PC-3 (cell line): ENCODE measurements at regions not wholly inside any gene's neighbourhood (a gene's known extent, or its start where the extent isn't known, plus 50 kb on each side); places are given as distances from the start of the nearest gene placed in this dataset.

ENCODE experiments used
- ATAC-seq: fragments of 200-7000 bp; cut with Tn5 transposase; 2 replicates; pipeline ENCODE4 v1.9.1; 2020; ENCODE audit warnings: mild to moderate bottlenecking, moderate library complexity
- BruUV-seq: library from RNA; stranded (reverse); fragments of 400-500 nt; replicated peaks from 2 replicates; lab custom pipeline; 2021; lab: Mats Ljungman, UMichigan
- CTCF ChIA-PET: fragments of 300-600 bp; sonication (Branson Sonifier 250); formaldehyde crosslinking; loops from one replicate; lab custom pipeline; 2022; ENCODE audit warnings: antibody characterized with exemption; lab: Charles Lee
- POLR2A ChIA-PET: fragments of 300-600 bp; sonication (Branson Sonifier 250); formaldehyde crosslinking; loops from one replicate; lab custom pipeline; 2022; ENCODE audit warnings: antibody characterized with exemption; ENCODE audit not compliant: unreplicated experiment; lab: Charles Lee
- DNase-seq: peaks from one replicate; pipeline ENCODE4 v3.0.0-alpha.2; 2015
- H2AFZ ChIP-seq: fragments of 300-600 bp; sonication (generic); 2 replicates; pipeline ENCODE4 v1.6.0; 2016; ENCODE audit warnings: antibody characterized with exemption, low read length
- H3F3A ChIP-seq: fragments of 300-600 bp; sonication (generic); one replicate; pipeline ENCODE4 v1.6.0; 2017; ENCODE audit warnings: antibody characterized with exemption, low read length, control low read depth, mild to moderate bottlenecking; ENCODE audit not compliant: unreplicated experiment
- H3K27ac ChIP-seq: fragments of 300-600 bp; sonication (generic); 2 replicates; pipeline ENCODE4 v1.5.1; 2016; ENCODE audit warnings: mild to moderate bottlenecking, low read length
- H3K27me3 ChIP-seq: fragments of 300-600 bp; sonication (generic); 2 replicates; pipeline ENCODE4 v1.6.1; 2016; ENCODE audit warnings: low read length, mixed read lengths
- H3K36me3 ChIP-seq: fragments of 300-600 bp; sonication (generic); 2 replicates; pipeline ENCODE4 v1.6.1; 2016; ENCODE audit warnings: low read depth, mixed run types, low read length, mixed read lengths
- H3K4me1 ChIP-seq: fragments of 300-600 bp; sonication (generic); 2 replicates; pipeline ENCODE4 v1.5.1; 2016; ENCODE audit warnings: low read length; ENCODE audit not compliant: insufficient read depth
- H3K4me2 ChIP-seq: fragments of 300-600 bp; sonication (generic); 2 replicates; pipeline ENCODE4 v1.6.0; 2016; ENCODE audit warnings: low read length
- H3K4me3 ChIP-seq: fragments of 300-600 bp; sonication (generic); 2 replicates; pipeline ENCODE4 v1.5.1; 2016; ENCODE audit warnings: mild to moderate bottlenecking, low read length, mixed read lengths
- H3K79me2 ChIP-seq: fragments of 300-600 bp; sonication (generic); 2 replicates; pipeline ENCODE4 v1.6.1; 2017; ENCODE audit warnings: low read length, mixed read lengths
- H3K9ac ChIP-seq: fragments of 300-600 bp; sonication (generic); 2 replicates; pipeline ENCODE4 v1.6.0; 2016; ENCODE audit warnings: mild to moderate bottlenecking, low read length
- H3K9me2 ChIP-seq: fragments of 300-600 bp; sonication (generic); replicated peaks from 2 replicates; pipeline ENCODE4 v1.6.1; 2016; ENCODE audit warnings: mixed run types, low read length, mixed read lengths
- H3K9me3 ChIP-seq: fragments of 300-600 bp; sonication (generic); 2 replicates; pipeline ENCODE4 v1.6.1; 2016; ENCODE audit warnings: low read length, mixed read lengths
- H4K20me1 ChIP-seq: fragments of 300-600 bp; sonication (generic); 2 replicates; pipeline ENCODE4 v1.6.1; 2016; ENCODE audit warnings: low read length, mixed read lengths
- EZH2 ChIP-seq: fragments of 300-600 bp; sonication (generic); IDR thresholded peaks from one replicate; pipeline ENCODE4 v1.6.1; 2017; ENCODE audit warnings: antibody characterized with exemption, mild to moderate bottlenecking, low read length; ENCODE audit not compliant: unreplicated experiment
- EZH2phosphoT487 ChIP-seq: fragments of 300-600 bp; sonication (generic); IDR thresholded peaks from 2 replicates; pipeline ENCODE4 v1.6.1; 2018; ENCODE audit warnings: mild to moderate bottlenecking, antibody characterized with exemption, low read length, borderline replicate concordance
- intact Hi-C: fragments of 100-400 bp; cut with micrococcal nuclease; formaldehyde crosslinking; loops from 2 replicates; pipeline ENCODE4 v1.9.0; 2023
- TF ChIP-seq, protein P1 (sequence below): fragments of 300-600 bp; sonication (generic); conservative IDR thresholded peaks from 2 replicates; pipeline ENCODE4 v1.5.1; 2017; ENCODE audit warnings: antibody characterized with exemption, low read depth, mild to moderate bottlenecking, low read length

DNA sequence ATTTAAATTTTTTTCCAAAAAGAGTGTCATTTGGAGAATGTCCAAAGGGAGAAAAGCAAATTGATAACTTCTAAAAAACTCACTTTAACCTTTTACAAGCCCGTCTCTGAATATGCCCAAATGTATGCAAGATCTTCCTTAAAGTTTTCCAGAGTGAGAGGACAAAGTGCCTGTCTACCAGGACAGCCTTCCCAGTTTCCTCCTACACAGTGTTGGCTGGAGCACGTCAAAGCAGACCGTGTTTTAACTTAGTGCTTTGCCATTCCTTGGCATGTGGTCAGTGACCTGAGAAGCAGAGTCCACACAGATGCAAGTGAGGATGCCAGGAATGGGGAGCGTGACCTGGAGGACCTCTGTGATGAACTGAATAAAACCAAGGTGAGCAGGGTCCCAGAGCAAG is 245.7 kb downstream of the FAM43A start:
- BruUV-seq: no TSS peak
- intact Hi-C loops: no loop called here
- Histone ChIP-seq H3K27me3 (no peaks in the 10 kb centered on the region), H3K27ac (no peak overlapping the region), H3K4me2 (no peak overlapping the region), H3K36me3 (no peaks in the 10 kb centered on the region), H4K20me1 (no peaks in the 10 kb centered on the region), H3K9me2 (no peaks in the 10 kb centered on the region), H3K4me1 (peaks cover 29% of the 10 kb centered on the region), H3K9me3 (no peaks in the 10 kb centered on the region), H3F3A (no peaks in the 10 kb centered on the region), H2AFZ (no peak overlapping the region; the same call in 1 of the 2 replicates), H3K4me3 (no peak overlapping the region), H3K9ac (no peak overlapping the region), H3K79me2 (no peaks in the 10 kb centered on the region)
- POLR2A ChIA-PET: interaction anchor here (0.6 kb wide), 1 partner anchor 60 kb away, joined by 3 read pairs; no protein-coding TSS in a partner anchor
- DNase-seq (no peak), ATAC-seq (no peak)
- TF ChIP-seq, protein P1, sequence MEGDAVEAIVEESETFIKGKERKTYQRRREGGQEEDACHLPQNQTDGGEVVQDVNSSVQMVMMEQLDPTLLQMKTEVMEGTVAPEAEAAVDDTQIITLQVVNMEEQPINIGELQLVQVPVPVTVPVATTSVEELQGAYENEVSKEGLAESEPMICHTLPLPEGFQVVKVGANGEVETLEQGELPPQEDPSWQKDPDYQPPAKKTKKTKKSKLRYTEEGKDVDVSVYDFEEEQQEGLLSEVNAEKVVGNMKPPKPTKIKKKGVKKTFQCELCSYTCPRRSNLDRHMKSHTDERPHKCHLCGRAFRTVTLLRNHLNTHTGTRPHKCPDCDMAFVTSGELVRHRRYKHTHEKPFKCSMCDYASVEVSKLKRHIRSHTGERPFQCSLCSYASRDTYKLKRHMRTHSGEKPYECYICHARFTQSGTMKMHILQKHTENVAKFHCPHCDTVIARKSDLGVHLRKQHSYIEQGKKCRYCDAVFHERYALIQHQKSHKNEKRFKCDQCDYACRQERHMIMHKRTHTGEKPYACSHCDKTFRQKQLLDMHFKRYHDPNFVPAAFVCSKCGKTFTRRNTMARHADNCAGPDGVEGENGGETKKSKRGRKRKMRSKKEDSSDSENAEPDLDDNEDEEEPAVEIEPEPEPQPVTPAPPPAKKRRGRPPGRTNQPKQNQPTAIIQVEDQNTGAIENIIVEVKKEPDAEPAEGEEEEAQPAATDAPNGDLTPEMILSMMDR: no peak
- TF ChIP-seq EZH2phosphoT487: no peak
- TF ChIP-seq EZH2: no peak
- CTCF ChIA-PET: interaction anchor here (0.6 kb wide), 1 partner anchor 395 kb away, joined by 6 read pairs; no protein-coding TSS in a partner anchor

DNA sequence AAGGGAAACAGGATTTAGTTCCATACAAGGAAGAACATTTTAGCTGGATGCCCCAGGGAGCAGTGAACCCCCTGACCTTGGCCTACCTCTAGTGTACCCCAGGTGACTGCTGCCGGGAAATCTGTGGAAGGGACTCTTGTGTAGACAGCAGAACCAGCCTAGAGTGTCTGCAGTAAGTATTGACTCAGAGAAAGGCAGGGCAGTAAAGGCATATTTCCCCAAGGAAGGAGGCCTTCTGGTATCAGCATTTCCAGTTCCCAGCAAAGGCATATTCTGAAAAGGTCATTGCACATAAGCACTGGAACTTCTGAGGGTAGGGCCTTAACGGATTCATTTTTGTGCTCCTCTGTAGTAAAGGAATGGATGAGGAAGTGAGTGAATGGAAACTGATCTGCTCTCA is 246.2 kb downstream of the FAM43A start:
- ChIA-PET CTCF (no interaction called here), POLR2A (no interaction called here)
- no peak overlapping the region for H3K27ac ChIP-seq

DNA sequence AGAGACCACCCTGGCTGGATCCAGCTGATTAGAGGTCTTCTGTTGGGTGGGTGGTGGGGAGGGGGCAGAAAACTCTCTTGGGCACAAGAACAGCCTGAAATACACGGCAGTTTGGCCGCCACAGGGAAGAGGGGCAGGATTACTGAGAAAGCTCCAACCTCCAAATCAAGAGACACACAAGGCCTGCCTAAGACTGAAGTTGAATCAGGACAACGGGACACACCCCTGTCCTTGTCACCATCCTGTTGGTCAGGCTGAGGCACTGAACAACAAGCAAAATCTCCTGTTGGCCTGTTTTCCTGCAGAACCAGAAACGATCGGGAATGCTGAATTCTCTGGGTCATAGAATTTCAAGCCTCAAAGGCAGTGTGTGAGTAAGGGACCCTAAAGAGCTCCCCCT is 247.8 kb downstream of the FAM43A start:
- intact Hi-C loops: no loop called here
- peaks cover 23% of the 10 kb centered on the region for H3K4me1 ChIP-seq
- no peaks in the 10 kb centered on the region for H3K79me2 ChIP-seq
- no peak overlapping the region for H2AFZ ChIP-seq
- H3K36me3 ChIP-seq: no peaks in the 10 kb centered on the region
- DNase-seq (no peak), ATAC-seq (no peak)
- ChIA-PET POLR2A (no interaction called here), CTCF (no interaction called here)
- H3K4me3 ChIP-seq: no peak overlapping the region
- TF ChIP-seq EZH2: no peak
- no peaks in the 10 kb centered on the region for H3F3A ChIP-seq
- no TSS peak for BruUV-seq
- H4K20me1 ChIP-seq: no peaks in the 10 kb centered on the region
- H3K9me3 ChIP-seq: no peaks in the 10 kb centered on the region
- H3K4me2 ChIP-seq: no peak overlapping the region
- no peaks in the 10 kb centered on the region for H3K27me3 ChIP-seq
- H3K9me2 ChIP-seq: no peaks in the 10 kb centered on the region
- H3K27ac ChIP-seq: no peak overlapping the region
- H3K9ac ChIP-seq: no peak overlapping the region

More for the DNA sequence above, 246.2 kb downstream of the FAM43A start:
- intact Hi-C loops: no loop called here
- Histone ChIP-seq H3K9ac (no peak overlapping the region), H3K9me2 (no peaks in the 10 kb centered on the region), H3K9me3 (no peaks in the 10 kb centered on the region), H4K20me1 (no peaks in the 10 kb centered on the region), H3K4me1 (peaks cover 29% of the 10 kb centered on the region), H3F3A (no peaks in the 10 kb centered on the region), H3K4me3 (no peak overlapping the region), H3K27me3 (no peaks in the 10 kb centered on the region), H3K4me2 (no peak overlapping the region), H3K36me3 (no peaks in the 10 kb centered on the region), H3K79me2 (no peaks in the 10 kb centered on the region), H2AFZ (no peak overlapping the region)
- no peak for DNase-seq
- no peak for ATAC-seq
- no peak for TF ChIP-seq EZH2phosphoT487
- TF ChIP-seq, protein P1: no peak
- no peak for TF ChIP-seq EZH2
- no TSS peak for BruUV-seq
